ENCODE measurements at regions not wholly inside any gene's neighbourhood (a gene's known extent, or its start where the extent isn't known, plus 50 kb on each side); places are given as distances from the start of the nearest gene placed in this dataset.

DNA sequence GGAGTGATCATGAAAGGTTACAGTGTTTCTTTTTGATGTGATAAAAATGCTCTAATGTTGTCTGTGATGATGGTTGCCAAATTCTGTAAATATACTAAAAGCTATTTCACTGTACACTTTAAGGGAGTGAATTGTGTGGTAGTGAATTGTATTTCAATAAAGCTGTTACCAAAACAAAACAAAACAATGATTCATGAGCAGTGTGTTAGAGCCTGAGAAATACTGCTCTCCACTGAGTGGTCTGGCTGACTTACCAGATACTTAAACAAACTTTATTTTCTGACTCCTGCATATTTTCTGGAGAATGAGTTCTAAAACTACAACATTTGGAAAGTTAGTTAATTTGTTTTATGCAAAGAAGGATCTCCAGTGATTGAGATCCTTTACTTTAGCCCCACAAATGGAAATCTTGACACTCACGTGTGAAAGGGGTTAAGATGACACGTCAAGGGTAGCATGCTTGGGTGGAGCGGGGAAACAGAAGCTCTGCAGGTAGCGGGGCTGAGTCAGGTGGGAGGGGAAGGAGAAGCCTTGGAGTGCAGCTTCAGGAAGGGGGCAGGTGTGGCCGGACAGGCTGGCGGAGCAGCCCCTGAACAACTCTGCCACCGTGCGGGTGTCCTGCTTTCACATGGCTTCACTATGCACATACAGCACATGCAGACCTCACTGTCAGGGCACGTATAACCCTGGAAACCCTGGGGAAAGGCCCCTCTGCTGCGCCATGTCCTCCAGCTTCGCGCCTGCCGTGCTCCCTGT lies 256.7 kb downstream of the IRX1 start:
- Mint-ChIP-seq H3K4me3 (no peak overlapping the region), H3K4me1 (no peaks in the 10 kb centered on the region), H3K27me3 (no peaks in the 10 kb centered on the region), H3K9me3 (no peaks in the 10 kb centered on the region), H3K36me3 (ENCODE audit: low read depth) (no peaks in the 10 kb centered on the region), H3K27ac (no peak overlapping the region)
- no peak for DNase-seq
- intact Hi-C loops (cut with micrococcal nuclease): no loop called here

DNA sequence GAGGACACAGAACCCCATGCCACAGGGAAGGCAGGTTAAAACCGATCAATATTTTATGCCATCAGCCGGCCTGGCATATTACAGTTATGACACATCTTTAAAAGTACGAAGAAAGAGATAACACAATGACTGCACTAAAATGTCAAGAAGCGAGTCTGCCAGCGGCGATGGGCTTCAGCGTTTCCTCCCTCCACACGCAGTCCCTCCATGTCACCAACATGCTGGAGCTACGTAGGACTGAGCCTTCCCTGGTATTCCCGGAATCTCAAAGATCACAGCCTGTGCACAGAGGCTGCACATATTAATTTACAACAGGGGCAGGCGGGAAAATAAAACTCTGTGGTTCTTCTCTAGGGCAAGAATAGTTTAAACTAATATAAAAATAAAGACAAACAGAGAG lies 257.7 kb downstream of the IRX1 start:
- Mint-ChIP-seq H3K4me3 (no peak overlapping the region), H3K36me3 (ENCODE audit: low read depth) (no peaks in the 10 kb centered on the region), H3K27ac (no peak overlapping the region), H3K27me3 (no peaks in the 10 kb centered on the region), H3K9me3 (no peaks in the 10 kb centered on the region), H3K4me1 (no peaks in the 10 kb centered on the region)
- intact Hi-C loops (cut with micrococcal nuclease): no loop called here
- DNase-seq: no peak

DNA sequence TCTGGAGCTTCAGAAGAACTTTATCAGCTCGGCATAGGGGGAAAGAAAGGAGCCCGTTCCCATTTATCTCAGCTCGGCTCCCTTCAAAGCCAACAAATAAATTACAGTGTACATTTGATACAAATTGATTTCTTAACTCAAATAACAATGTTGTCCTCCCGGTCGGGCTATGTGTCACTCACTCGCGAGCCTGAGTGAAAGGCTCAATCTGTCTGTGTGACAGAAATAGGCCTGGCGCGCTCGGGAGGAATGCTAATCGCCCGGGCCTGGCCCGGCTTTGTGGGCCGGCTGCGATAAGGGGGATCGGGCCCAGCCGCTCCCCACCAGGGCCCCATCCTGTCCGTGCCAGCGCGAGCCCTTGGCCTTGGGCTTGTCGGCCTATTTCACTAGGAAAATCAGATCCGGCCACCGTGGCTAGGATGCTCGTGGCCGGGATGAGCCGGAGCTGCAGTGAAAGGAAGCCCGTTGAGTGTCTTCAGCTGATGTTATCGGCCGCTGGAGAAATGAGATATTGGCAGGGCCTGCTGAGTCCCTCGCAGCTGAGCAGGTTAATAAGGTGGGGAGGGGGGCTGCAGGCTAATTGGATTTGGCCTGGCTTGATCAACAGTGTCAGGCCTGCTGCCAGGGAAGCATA lies 258.7 kb downstream of the IRX1 start:
- no peak for DNase-seq
- Mint-ChIP-seq H3K4me3 (no peak overlapping the region), H3K9me3 (no peaks in the 10 kb centered on the region), H3K4me1 (no peaks in the 10 kb centered on the region), H3K27me3 (no peaks in the 10 kb centered on the region), H3K27ac (no peak overlapping the region), H3K36me3 (ENCODE audit: low read depth) (no peaks in the 10 kb centered on the region)
- intact Hi-C loops (cut with micrococcal nuclease): no loop called here

DNA sequence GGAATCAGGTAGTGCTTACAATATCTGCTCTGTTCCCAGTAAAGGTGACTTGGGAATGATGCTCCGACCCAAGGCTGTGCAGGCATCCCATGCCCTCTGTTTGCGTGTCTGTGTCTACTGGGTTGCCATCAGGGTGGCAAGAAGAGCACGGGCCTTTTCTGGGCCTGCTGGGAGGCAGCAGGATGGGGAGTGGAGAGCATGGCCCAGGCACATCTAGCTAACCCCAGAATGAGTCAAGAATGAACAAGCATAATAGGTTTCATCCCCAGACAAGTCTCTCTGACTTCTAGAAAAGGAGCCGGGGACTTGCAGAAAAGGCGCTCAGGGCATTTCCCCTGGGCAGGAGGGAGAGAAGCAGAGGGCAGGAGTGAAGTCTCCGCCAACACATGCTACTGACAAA lies 260.4 kb downstream of the IRX1 start:
- no peak overlapping the region for H3K27ac Mint-ChIP-seq
- H3K9me3 Mint-ChIP-seq: no peaks in the 10 kb centered on the region
- no peaks in the 10 kb centered on the region for H3K36me3 Mint-ChIP-seq (ENCODE audit: low read depth)
- no peaks in the 10 kb centered on the region for H3K4me1 Mint-ChIP-seq
- intact Hi-C loops (cut with micrococcal nuclease): no loop called here
- no peak overlapping the region for H3K4me3 Mint-ChIP-seq
- DNase-seq: no peak
- no peaks in the 10 kb centered on the region for H3K27me3 Mint-ChIP-seq

DNA sequence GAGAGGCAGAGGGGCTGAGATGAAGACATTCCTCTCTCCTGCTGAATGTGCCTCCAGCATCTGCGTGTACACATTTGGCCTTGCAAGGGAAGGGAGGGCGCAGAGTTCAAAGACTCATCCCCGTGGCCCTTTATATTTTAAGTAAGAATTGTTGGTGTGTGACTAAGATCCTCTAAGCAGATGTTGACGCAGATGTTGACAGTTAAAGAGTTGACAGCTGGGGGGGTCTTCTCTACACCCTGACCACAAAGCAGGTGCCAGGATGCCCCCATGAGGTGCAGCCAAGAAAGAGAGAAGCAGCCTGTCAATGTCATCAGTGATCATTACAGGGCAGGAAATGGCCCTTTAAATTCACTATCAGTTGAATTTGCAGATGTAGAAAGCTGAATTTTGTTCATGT lies 262.9 kb downstream of the IRX1 start:
- no peaks in the 10 kb centered on the region for H3K27me3 Mint-ChIP-seq
- no peaks in the 10 kb centered on the region for H3K9me3 Mint-ChIP-seq
- H3K27ac Mint-ChIP-seq: no peak overlapping the region
- DNase-seq: no peak
- H3K4me1 Mint-ChIP-seq: no peaks in the 10 kb centered on the region
- intact Hi-C loops (cut with micrococcal nuclease): no loop called here
- no peaks in the 10 kb centered on the region for H3K36me3 Mint-ChIP-seq (ENCODE audit: low read depth)
- H3K4me3 Mint-ChIP-seq: no peak overlapping the region

DNA sequence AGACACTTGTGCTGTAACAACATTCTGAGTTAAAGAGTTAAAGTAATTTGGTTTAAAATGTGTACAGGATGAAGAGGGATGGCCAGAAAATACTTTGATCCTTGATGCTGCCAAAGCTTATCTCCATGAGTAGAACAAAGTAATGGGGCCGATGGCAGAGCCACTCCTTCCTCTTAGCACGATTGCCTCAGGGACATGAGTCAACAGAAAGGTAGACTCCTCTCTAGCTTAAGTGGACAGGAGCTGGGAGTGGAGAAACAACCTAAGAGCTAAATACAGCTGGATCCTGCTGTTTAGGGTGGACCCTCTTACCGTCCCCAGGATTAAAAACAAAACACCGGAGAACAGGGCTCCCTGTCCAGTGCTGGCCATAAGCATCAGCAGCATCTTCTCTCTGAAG lies 267.3 kb downstream of the IRX1 start:
- Mint-ChIP-seq H3K4me1 (no peaks in the 10 kb centered on the region), H3K27me3 (no peaks in the 10 kb centered on the region), H3K36me3 (ENCODE audit: low read depth) (no peaks in the 10 kb centered on the region), H3K27ac (no peak overlapping the region), H3K9me3 (no peaks in the 10 kb centered on the region), H3K4me3 (no peak overlapping the region)
- intact Hi-C loops (cut with micrococcal nuclease): no loop called here
- DNase-seq: no peak

DNA sequence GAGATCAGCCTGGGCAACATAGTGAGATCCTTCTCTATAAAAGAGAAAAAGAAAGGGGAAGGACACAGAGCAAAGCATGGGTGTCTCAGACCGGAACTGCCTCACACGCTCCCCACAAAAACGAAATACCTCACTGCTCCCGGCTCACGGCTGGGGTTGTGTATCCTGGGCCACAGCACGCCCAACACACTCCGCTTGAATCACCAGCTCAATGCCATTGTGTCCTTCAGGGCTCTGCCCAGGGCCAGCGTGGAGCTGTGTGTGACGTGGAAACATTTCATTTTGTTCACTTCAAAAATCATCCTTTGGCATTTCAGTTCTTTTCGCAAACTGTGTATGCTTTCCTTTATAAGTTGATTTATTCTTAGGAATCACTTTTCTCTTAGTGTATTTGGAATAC lies 279.5 kb downstream of the IRX1 start:
- no peaks in the 10 kb centered on the region for H3K36me3 Mint-ChIP-seq (ENCODE audit: low read depth)
- H3K27ac Mint-ChIP-seq: no peak overlapping the region
- H3K27me3 Mint-ChIP-seq: no peaks in the 10 kb centered on the region
- no peak for DNase-seq
- H3K9me3 Mint-ChIP-seq: no peaks in the 10 kb centered on the region
- H3K4me1 Mint-ChIP-seq: no peaks in the 10 kb centered on the region
- intact Hi-C loops (cut with micrococcal nuclease): no loop called here
- no peak overlapping the region for H3K4me3 Mint-ChIP-seq

DNA sequence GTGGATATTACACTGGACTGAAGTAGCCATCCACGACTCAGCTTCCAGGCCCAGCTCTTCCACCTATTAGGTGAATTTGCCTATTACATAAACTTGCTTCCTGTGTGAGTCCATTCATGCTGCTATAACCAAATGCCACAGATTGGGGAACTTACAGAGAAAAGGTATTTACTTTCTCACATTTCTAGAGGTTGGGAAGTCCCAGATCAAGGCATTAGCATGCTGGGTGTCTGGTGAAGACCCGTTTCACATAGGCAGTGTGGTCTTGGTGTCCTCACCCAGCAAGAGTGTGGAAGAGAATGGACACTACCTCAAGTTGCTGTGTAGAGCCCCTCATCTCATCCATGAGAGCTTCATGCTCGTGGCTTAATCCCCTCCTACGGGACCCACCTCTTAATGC lies 282.6 kb downstream of the IRX1 start:
- no peaks in the 10 kb centered on the region for H3K9me3 Mint-ChIP-seq
- H3K4me1 Mint-ChIP-seq: no peaks in the 10 kb centered on the region
- no peaks in the 10 kb centered on the region for H3K27me3 Mint-ChIP-seq
- no peaks in the 10 kb centered on the region for H3K36me3 Mint-ChIP-seq (ENCODE audit: low read depth)
- no peak overlapping the region for H3K27ac Mint-ChIP-seq
- no peak for DNase-seq
- intact Hi-C loops (cut with micrococcal nuclease): no loop called here
- no peak overlapping the region for H3K4me3 Mint-ChIP-seq

DNA sequence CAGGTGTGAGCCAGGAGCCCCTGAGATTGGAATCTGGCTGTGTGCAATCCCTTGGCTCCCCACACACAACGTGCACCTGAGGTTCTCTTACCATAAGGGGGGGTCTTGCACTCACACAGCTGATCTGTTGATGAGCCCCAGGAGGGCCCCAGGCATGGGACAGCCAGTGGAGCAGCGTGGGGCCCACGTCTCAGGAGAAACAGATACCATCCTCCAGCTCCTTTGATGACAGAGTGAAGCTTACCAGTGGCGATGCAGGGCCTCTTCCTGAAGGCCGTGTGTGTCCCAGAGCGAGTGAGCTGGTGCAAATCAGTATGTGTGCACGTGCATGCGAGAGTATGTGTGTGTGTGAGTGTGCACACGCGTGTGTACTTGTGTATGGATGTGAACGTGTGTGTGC lies 287.4 kb downstream of the IRX1 start:
- H3K36me3 Mint-ChIP-seq (ENCODE audit: low read depth): no peaks in the 10 kb centered on the region
- no peaks in the 10 kb centered on the region for H3K4me1 Mint-ChIP-seq
- DNase-seq: no peak
- intact Hi-C loops (cut with micrococcal nuclease): no loop called here
- no peaks in the 10 kb centered on the region for H3K27me3 Mint-ChIP-seq
- H3K9me3 Mint-ChIP-seq: no peaks in the 10 kb centered on the region
- no peak overlapping the region for H3K4me3 Mint-ChIP-seq
- H3K27ac Mint-ChIP-seq: no peak overlapping the region

DNA sequence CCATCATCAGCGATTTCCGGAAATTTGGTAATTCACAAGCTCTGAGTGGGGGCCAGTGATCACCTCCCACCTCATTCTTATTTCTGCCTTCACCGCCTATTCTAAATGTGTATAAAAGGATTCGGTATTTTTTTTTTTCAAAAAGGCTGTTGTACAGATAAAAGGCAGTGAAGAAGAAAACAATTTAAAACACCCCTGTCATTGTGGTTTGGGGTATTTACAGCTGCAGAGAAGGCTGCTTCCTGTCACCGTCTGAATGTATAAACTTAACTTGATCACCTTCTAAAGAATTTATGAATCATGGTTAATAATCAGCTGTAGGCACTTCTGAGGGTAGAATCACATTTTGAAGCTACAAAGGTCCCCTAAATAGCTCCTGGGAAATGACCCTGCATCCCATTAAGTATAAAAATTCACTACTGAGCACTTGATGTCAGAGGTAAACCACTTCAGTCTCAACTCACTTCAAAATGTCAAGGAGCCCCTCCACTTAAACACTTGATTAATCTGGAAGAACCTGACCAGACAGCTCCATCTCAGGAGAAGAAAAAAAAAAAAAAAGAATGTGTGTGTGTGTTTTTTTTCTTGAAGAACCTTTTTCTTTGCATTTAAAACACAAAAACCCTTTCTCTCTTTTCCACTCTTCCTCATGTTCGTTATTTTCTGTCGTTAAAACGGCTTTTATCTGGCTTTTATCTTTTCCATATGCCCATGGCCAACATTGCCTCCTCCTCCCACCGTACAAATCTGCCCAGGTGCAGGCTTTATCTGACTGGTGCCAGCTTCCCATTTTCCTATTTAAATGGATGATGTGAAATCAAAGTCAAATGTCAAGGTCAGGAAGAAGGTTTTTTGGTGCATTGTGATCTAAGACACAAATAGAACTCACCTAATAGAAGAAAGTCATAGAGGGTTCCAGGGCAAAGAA lies 291.2 kb downstream of the IRX1 start:
- H3K4me1 Mint-ChIP-seq: no peaks in the 10 kb centered on the region
- DNase-seq: no peak
- no peaks in the 10 kb centered on the region for H3K9me3 Mint-ChIP-seq
- no peaks in the 10 kb centered on the region for H3K36me3 Mint-ChIP-seq (ENCODE audit: low read depth)
- no peak overlapping the region for H3K27ac Mint-ChIP-seq
- H3K27me3 Mint-ChIP-seq: no peaks in the 10 kb centered on the region
- no peak overlapping the region for H3K4me3 Mint-ChIP-seq
- intact Hi-C loops (cut with micrococcal nuclease): no loop called here

DNA sequence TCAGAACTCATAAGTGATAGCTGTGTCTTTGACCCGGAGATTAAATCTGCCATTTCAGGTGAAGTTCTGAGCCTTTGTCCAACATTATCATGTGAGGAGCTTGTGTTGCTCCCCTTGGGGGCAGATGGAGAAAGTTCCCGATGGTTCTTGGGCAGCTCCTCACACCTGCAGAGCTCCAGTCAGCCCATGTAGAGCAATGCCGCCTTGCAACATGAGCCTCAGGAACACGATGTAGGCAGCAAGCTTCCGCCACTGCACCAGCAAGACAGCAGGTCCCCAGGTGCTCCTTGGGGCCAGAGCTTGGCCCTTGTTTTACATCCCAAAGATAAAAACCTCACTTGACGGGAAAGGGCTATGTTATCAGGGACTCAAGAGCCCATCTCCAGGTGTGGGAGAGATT lies 292.7 kb downstream of the IRX1 start:
- Mint-ChIP-seq H3K9me3 (no peaks in the 10 kb centered on the region), H3K4me3 (no peak overlapping the region), H3K27me3 (no peaks in the 10 kb centered on the region), H3K27ac (no peak overlapping the region), H3K4me1 (no peaks in the 10 kb centered on the region), H3K36me3 (ENCODE audit: low read depth) (no peaks in the 10 kb centered on the region)
- intact Hi-C loops (cut with micrococcal nuclease): no loop called here
- no peak for DNase-seq

DNA sequence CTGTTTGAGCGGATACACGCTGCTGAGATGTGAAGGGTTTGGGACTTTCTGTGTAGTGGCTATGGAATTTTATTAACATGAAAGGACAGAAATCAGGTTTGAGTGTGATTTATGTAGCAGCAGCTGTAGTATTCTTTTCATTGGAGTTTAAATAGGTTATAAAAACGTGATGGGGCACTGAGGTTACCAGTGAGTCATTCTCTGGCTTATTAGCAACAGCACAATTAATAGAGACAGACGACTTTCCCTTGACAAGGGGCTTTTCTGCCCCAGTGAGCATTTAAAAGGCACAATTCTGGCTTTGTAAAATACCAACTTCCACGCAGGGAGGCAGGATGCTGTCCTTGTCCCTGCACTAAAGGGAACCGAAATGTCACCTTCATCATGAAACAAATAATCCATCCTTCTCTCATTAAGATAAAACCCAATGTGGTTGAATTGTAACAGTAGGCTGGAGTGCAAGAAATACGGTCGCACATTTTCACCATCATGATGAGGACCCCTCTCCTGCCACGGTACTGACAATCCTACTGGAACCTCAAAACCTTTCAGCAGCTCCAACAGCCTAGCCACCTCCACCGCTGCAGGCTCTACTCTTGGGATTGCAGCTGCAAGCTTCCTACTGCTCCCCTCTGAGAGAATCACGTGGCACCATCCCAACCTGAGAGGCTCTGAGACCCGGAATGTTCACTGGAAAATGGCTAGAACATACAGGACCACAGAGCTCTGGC lies 293.9 kb downstream of the IRX1 start:
- H3K36me3 Mint-ChIP-seq (ENCODE audit: low read depth): no peaks in the 10 kb centered on the region
- DNase-seq: no peak
- no peak overlapping the region for H3K27ac Mint-ChIP-seq
- intact Hi-C loops (cut with micrococcal nuclease): no loop called here
- H3K9me3 Mint-ChIP-seq: no peaks in the 10 kb centered on the region
- H3K4me1 Mint-ChIP-seq: no peaks in the 10 kb centered on the region
- no peak overlapping the region for H3K4me3 Mint-ChIP-seq
- H3K27me3 Mint-ChIP-seq: no peaks in the 10 kb centered on the region

DNA sequence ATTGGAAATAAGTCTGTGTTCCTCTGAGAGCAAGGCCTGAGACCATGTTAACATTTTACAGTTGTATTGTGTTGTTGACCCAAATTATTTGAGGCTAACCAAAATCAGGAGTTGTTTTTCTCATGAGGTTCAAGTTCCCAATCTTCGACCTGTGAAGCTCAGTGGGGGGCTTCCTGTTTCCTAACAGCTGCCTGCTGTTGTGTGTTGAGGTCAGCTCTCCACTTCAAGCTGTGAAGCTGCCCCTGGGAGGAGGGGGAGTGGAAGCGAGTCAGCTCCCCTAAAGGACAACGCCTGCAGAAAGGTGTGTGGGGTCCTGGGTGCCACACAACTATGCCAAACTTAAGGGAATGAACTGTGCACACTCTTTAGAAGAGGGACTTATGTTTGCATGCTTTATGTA lies 295.5 kb downstream of the IRX1 start:
- DNase-seq: no peak
- H3K36me3 Mint-ChIP-seq (ENCODE audit: low read depth): no peaks in the 10 kb centered on the region

DNA sequence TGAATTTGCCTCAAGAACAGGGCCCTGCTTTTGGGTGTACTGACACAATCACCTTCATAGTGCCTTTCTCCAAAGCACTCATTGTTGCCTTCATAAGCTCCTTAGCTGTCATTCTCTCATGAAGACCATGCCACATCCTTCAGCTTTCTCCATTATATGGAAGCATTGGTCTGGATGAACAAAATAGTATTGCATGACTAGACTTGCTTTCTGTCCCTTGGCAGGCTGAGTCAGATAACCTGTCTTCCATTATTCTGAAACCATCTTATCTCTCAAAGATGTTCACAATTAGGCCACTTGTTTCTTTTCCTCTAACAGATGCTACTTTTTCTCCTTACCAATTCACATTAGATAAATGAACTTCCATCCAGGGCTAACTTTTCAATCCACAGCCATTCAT lies 297.9 kb downstream of the IRX1 start:
- Mint-ChIP-seq H3K27ac (no peak overlapping the region), H3K36me3 (ENCODE audit: low read depth) (no peaks in the 10 kb centered on the region), H3K4me3 (no peak overlapping the region), H3K9me3 (no peaks in the 10 kb centered on the region), H3K27me3 (no peaks in the 10 kb centered on the region), H3K4me1 (no peaks in the 10 kb centered on the region)
- intact Hi-C loops (cut with micrococcal nuclease): no loop called here
- DNase-seq: no peak

More for the DNA sequence above, 295.5 kb downstream of the IRX1 start:
- Mint-ChIP-seq H3K4me1 (no peaks in the 10 kb centered on the region), H3K27me3 (no peaks in the 10 kb centered on the region), H3K4me3 (no peak overlapping the region), H3K27ac (no peak overlapping the region), H3K9me3 (no peaks in the 10 kb centered on the region)
- intact Hi-C loops (cut with micrococcal nuclease): no loop called here
